K562 (cell line): ENCODE measurements at regions not wholly inside any gene's neighbourhood (a gene's known extent, or its start where the extent isn't known, plus 50 kb on each side); places are given as distances from the start of the nearest gene placed in this dataset.

Source experiments
- ATAC-seq: fragments of 200-7000 bp; cut with Tn5 transposase; 3 replicates; pipeline ENCODE4 v1.9.1; 2020; ENCODE audit warnings: moderate library complexity
- BruUV-seq: library from RNA; stranded (reverse); fragments of 400-500 nt; replicated peaks from 2 replicates; lab custom pipeline; 2021; lab: Mats Ljungman, UMichigan
- CTCF ChIA-PET: fragments of 300-600 bp; formaldehyde crosslinking; extraction: SDS; loops from one replicate; lab custom pipeline; 2021; ENCODE audit warnings: low intra/inter-chr PET ratio; lab: Yijun Ruan, JAX
- POLR2A ChIA-PET: fragments of 300-600, 350-650 bp; sonication (Branson Sonifier 250); formaldehyde crosslinking; extraction: SDS; loops from one replicate; lab custom pipeline; 2021; ENCODE audit warnings: antibody characterized with exemption, inconsistent platforms; lab: Yijun Ruan, JAX
- DNase-seq, 4 experiments: peaks; one replicate each; pipeline versions ENCODE4 v3.0.0 to v3.0.0-alpha.2; 2011 to 2018; ENCODE audit warnings: low spot score in 3 of 4, mixed read lengths in 3 of 4; ENCODE audit errors: extremely low read depth in 1 of 4
- FAIRE-seq: peaks from 2 replicates; lab custom pipeline; 2011; peaks lifted over from hg19 to GRCh38; lab: Jason Lieb, UNC
- H2AFZ ChIP-seq: 2 replicates; pipeline ENCODE4 v1.6.0; 2011; ENCODE audit warnings: low read depth, low read length, control low read depth, inconsistent platforms
- H3K27ac ChIP-seq: fragments of 200-600 bp; 3 replicates; pipeline ENCODE4 v1.8.0; 2011; ENCODE audit warnings: low read depth, mild to moderate bottlenecking, control low read depth, inconsistent platforms, low read length, moderate library complexity, mixed read lengths; ENCODE audit errors: extremely low read depth
- H3K27me3 ChIP-seq, 2 experiments: fragments of 300-600 bp in 1 of 2; 2 replicates in 1 of 2; 3 replicates in 1 of 2; pipeline versions ENCODE4 v1.6.0 to v1.8.0; 2011; ENCODE audit warnings: inconsistent platforms in 2 of 2, low read length in 2 of 2, mild to moderate bottlenecking in 1 of 2, mixed read lengths in 1 of 2, moderate library complexity in 1 of 2; ENCODE audit not compliant: control insufficient read depth in 2 of 2, insufficient read depth in 2 of 2
- H3K36me3 ChIP-seq: fragments of 300-600 bp; 3 replicates; pipeline ENCODE4 v1.8.0; 2011; ENCODE audit warnings: mild to moderate bottlenecking, low read length, inconsistent platforms; ENCODE audit not compliant: control insufficient read depth, insufficient read depth
- H3K4me1 ChIP-seq, 2 experiments: fragments of 200-600 bp in 1 of 2; replicated peaks in 1 of 2; 2 replicates in 1 of 2; 3 replicates in 1 of 2; pipeline versions ENCODE4 v1.5.1 to v1.8.0; 2011; ENCODE audit warnings: inconsistent platforms in 2 of 2, low read length in 2 of 2, mild to moderate bottlenecking in 1 of 2, mixed read lengths in 1 of 2, moderate library complexity in 1 of 2; ENCODE audit not compliant: control insufficient read depth in 2 of 2, insufficient read depth in 2 of 2
- H3K4me2 ChIP-seq: 2 replicates; pipeline ENCODE4 v1.6.1; 2011; ENCODE audit warnings: low read length, control low read depth, inconsistent platforms, mixed read lengths; ENCODE audit not compliant: insufficient read depth
- H3K4me3 ChIP-seq: fragments of 200-600 bp; sonication (generic), shearing (Covaris generic); 2 replicates; pipeline ENCODE4 v1.5.1; 2016; ENCODE audit warnings: control low read depth, inconsistent platforms
- H3K79me2 ChIP-seq: fragments of 200-600 bp; 3 replicates; pipeline ENCODE4 v1.8.0; 2011; ENCODE audit warnings: low read length, inconsistent platforms; ENCODE audit not compliant: control insufficient read depth, insufficient read depth
- H3K9ac ChIP-seq, 2 experiments: 2 replicates each; pipeline versions ENCODE4 v1.6.0 to v1.6.1; 2011; ENCODE audit warnings: low read depth in 2 of 2, low read length in 2 of 2, control low read depth in 1 of 2, inconsistent platforms in 1 of 2, mild to moderate bottlenecking in 1 of 2, mixed read lengths in 1 of 2; ENCODE audit not compliant: insufficient read depth in 1 of 2
- H3K9me1 ChIP-seq: one replicate; pipeline ENCODE4 v1.6.0; 2011; ENCODE audit warnings: inconsistent platforms, mild to moderate bottlenecking, low read length, moderate library complexity; ENCODE audit not compliant: control insufficient read depth, insufficient read depth
- H3K9me3 ChIP-seq: replicated peaks from 2 replicates; pipeline ENCODE4 v1.5.1; 2011; ENCODE audit warnings: low read depth, low read length, inconsistent platforms; ENCODE audit not compliant: control insufficient read depth, insufficient read depth
- H4K20me1 ChIP-seq: replicated peaks from 2 replicates; pipeline ENCODE4 v1.6.1; 2011; ENCODE audit warnings: low read length, inconsistent platforms, mixed read lengths; ENCODE audit not compliant: control insufficient read depth, insufficient read depth
- ETV1 ChIP-seq: fragments of 450-650 bp; conservative IDR thresholded peaks from 2 replicates; pipeline ENCODE4 v1.6.1; 2016; ENCODE audit warnings: missing genetic modification characterization, control low read depth, low read depth, missing compliant biosample characterization
- LCOR ChIP-seq: sonication (generic); formaldehyde crosslinking; IDR thresholded peaks from 2 replicates; pipeline ENCODE4 v1.8.0; 2022; ENCODE audit warnings: mild to moderate bottlenecking, missing genetic modification reagents
- NCOR1 ChIP-seq: fragments of 450-650 bp; IDR thresholded peaks from 2 replicates; pipeline ENCODE4 v1.6.1; 2016; ENCODE audit warnings: mild to moderate bottlenecking, moderate library complexity
- NR2F6 ChIP-seq: fragments of 450-650 bp; formaldehyde crosslinking; IDR thresholded peaks from 2 replicates; pipeline ENCODE4 v1.4.0; 2020; ENCODE audit warnings: mild to moderate bottlenecking
- PML ChIP-seq: IDR thresholded peaks from 2 replicates; pipeline ENCODE4 v1.6.1; 2012; ENCODE audit warnings: low read length, inconsistent platforms
- TEAD2 ChIP-seq: fragments of 450-650 bp; IDR thresholded peaks from 2 replicates; pipeline ENCODE4 v1.6.1; 2016; ENCODE audit warnings: missing genetic modification characterization, control low read depth, missing compliant biosample characterization
- ZC3H11A ChIP-seq: IDR thresholded peaks from 2 replicates; pipeline ENCODE4 v1.6.1; 2012; ENCODE audit warnings: low read depth, low read length, improper control_type of control experiment
- ZNF165 ChIP-seq: fragments of 250-450 bp; sonication (Bioruptor Pico); IDR thresholded peaks from 2 replicates; pipeline ENCODE4 v1.4.0; 2020; ENCODE audit warnings: borderline replicate concordance
- ZNF174 ChIP-seq: fragments of 250-450 bp; sonication (Bioruptor Pico); IDR thresholded peaks from 2 replicates; pipeline ENCODE4 v1.4.0; 2020; ENCODE audit warnings: mild to moderate bottlenecking
- ZNF507 ChIP-seq: conservative IDR thresholded peaks from 2 replicates; pipeline ENCODE4 v1.6.1; 2017; ENCODE audit warnings: missing genetic modification characterization, missing compliant biosample characterization
- WGBS: fragments of 100-300 bp; shearing (Covaris generic); methylation state at CpG from one replicate; pipeline ENCODE4 v1.1.6; 2016; ENCODE audit warnings: low coverage, mixed read lengths; ENCODE audit not compliant: insufficient coverage; ENCODE audit errors: missing lambda C conversion rate; 5-methylcytosine and 5-hydroxymethylcytosine counted together
- in situ Hi-C: fragments of 300-500 bp; cut with MboI; formaldehyde crosslinking; loops from 4 replicates; pipeline ENCODE4 v1.15.0; 2018; ENCODE audit warnings: inconsistent platforms, mixed read lengths
- intact Hi-C: fragments of 100-400 bp; cut with micrococcal nuclease; formaldehyde crosslinking; loops from 2 replicates; pipeline ENCODE4 v1.14.2; 2022
- TF ChIP-seq, protein P1 (sequence below): sonication (generic); formaldehyde crosslinking; IDR thresholded peaks from 2 replicates; pipeline ENCODE4 v1.4.0; 2020; ENCODE audit warnings: mild to moderate bottlenecking, missing genetic modification reagents
- TF ChIP-seq, protein P2 (sequence below): fragments of 250-450 bp; sonication (Bioruptor Pico); IDR thresholded peaks from 2 replicates; pipeline ENCODE4 v1.4.0; 2020; ENCODE audit warnings: borderline replicate concordance
- TF ChIP-seq, protein P3 (sequence below): fragments of 250-450 bp; sonication (Bioruptor Pico); IDR thresholded peaks from 2 replicates; pipeline ENCODE4 v1.8.0; 2021; ENCODE audit warnings: moderate library complexity, mild to moderate bottlenecking, inconsistent platforms

DNA sequence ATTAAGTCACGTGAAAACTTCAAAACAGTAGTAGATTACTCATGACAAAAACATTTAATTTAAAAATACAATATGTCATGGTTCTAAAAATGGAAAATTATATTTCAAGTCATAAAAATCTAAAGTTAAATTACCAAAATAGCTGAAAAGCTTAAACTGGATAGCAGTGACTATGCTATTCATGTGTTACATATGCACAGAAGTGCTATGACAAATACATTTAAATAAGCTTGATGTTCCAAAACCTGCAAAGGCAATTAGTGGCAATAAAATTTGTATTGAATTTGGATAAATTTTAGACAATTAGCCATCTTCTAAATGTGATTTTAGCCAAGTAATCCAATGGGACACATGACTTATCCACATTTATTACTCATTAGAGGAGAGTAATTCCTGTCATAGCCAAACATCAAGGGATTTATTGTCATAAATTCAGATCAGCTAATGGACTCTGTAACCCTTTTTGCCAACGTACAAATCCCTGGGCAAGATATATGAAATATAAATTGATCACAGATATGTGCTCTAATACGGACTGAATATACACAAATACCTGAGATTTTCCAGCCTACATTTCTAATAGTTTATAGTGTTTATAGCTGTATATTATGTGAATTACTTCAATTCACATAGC is 419.4 kb downstream of the ISL1 start:
- no peak overlapping the region for H2AFZ ChIP-seq
- H3K9me3 ChIP-seq, result 0 out of 2 replicates have a peak, but pooled peaks cover 1% of the 10 kb centered on the region
- DNase-seq (no peak), ATAC-seq (no peak), FAIRE-seq (no peak)
- in situ Hi-C loops, result no loop called here
- no peaks in the 10 kb centered on the region for H4K20me1 ChIP-seq
- no TSS peak for BruUV-seq
- no peak overlapping the region for H3K27ac ChIP-seq
- CTCF ChIA-PET, result no interaction called here
- H3K9me1 ChIP-seq, result no peaks in the 10 kb centered on the region
- no peak overlapping the region for H3K9ac ChIP-seq
- no peaks in the 10 kb centered on the region for H3K4me1 ChIP-seq
- H3K4me3 ChIP-seq, result no peak overlapping the region
- WGBS, result 0% methylated on average over 3 of the region's 3 CpGs
- POLR2A ChIA-PET, result no interaction called here
- no peak overlapping the region for H3K4me2 ChIP-seq
- H3K79me2 ChIP-seq, result no peaks in the 10 kb centered on the region
- no peaks in the 10 kb centered on the region for H3K36me3 ChIP-seq
- H3K27me3 ChIP-seq, result no peaks in the 10 kb centered on the region
- intact Hi-C loops, result no loop called here
- no peak for TF ChIP-seq ZNF507 (tag)
- TF ChIP-seq PML, result no peak
- TF ChIP-seq ZNF174, result no peak

DNA sequence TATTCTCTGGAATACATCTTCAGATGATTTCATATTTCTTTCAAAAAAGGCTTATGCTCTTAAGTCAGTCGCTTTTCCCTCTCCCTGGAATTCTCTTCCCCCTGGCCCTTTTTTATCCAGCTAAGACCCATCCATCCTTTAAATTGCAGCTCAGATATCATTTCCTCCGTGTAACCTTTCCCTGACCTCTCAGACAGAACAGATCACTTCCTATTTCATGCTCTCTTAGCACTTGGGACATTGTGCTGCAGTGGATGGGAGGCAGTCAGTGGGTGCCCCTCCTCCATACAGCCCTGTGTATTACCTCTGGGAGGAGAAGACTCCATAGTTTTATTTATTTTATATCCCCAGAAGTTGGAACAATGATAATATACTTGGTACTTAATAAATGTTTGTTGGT is 423.4 kb downstream of the ISL1 start:
- no peak overlapping the region for H3K9ac ChIP-seq
- ChIA-PET CTCF (no interaction called here), POLR2A (no interaction called here)
- no peaks in the 10 kb centered on the region for H3K36me3 ChIP-seq
- no peak overlapping the region for H3K4me3 ChIP-seq
- no peaks in the 10 kb centered on the region for H3K27me3 ChIP-seq
- no peaks in the 10 kb centered on the region for H3K9me3 ChIP-seq
- FAIRE-seq (no peak), ATAC-seq (no peak), DNase-seq (no peak)
- H3K79me2 ChIP-seq, result no peaks in the 10 kb centered on the region
- H3K9me1 ChIP-seq, result no peaks in the 10 kb centered on the region
- no peak overlapping the region for H3K4me2 ChIP-seq
- no peaks in the 10 kb centered on the region for H4K20me1 ChIP-seq
- in situ Hi-C loops, result no loop called here
- WGBS, result 0% methylated on average over 2 of the region's 2 CpGs
- H2AFZ ChIP-seq, result no peak overlapping the region
- H3K4me1 ChIP-seq, result no peaks in the 10 kb centered on the region
- intact Hi-C loops, result no loop called here
- no TSS peak for BruUV-seq
- no peak overlapping the region for H3K27ac ChIP-seq
- TF ChIP-seq ZC3H11A, result no peak
- no peak for TF ChIP-seq TEAD2 (tag)
- no peak for TF ChIP-seq NCOR1
- TF ChIP-seq NR2F6 (CRISPR knock-in tag), result no peak
- TF ChIP-seq LCOR (CRISPR knock-in tag), result no peak
- TF ChIP-seq, protein P1, sequence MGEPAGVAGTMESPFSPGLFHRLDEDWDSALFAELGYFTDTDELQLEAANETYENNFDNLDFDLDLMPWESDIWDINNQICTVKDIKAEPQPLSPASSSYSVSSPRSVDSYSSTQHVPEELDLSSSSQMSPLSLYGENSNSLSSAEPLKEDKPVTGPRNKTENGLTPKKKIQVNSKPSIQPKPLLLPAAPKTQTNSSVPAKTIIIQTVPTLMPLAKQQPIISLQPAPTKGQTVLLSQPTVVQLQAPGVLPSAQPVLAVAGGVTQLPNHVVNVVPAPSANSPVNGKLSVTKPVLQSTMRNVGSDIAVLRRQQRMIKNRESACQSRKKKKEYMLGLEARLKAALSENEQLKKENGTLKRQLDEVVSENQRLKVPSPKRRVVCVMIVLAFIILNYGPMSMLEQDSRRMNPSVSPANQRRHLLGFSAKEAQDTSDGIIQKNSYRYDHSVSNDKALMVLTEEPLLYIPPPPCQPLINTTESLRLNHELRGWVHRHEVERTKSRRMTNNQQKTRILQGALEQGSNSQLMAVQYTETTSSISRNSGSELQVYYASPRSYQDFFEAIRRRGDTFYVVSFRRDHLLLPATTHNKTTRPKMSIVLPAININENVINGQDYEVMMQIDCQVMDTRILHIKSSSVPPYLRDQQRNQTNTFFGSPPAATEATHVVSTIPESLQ (CRISPR knock-in tag), result no peak
- TF ChIP-seq, protein P2, sequence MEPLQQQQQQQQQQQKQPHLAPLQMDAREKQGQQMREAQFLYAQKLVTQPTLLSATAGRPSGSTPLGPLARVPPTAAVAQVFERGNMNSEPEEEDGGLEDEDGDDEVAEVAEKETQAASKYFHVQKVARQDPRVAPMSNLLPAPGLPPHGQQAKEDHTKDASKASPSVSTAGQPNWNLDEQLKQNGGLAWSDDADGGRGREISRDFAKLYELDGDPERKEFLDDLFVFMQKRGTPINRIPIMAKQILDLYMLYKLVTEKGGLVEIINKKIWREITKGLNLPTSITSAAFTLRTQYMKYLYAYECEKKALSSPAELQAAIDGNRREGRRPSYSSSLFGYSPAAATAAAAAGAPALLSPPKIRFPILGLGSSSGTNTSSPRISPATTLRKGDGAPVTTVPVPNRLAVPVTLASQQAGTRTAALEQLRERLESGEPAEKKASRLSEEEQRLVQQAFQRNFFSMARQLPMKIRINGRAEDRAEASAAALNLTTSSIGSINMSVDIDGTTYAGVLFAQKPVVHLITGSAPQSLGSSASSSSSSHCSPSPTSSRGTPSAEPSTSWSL, result no peak
- no peak for TF ChIP-seq ETV1 (tag)
- no peak for TF ChIP-seq ZNF165 (CRISPR knock-in tag)
- TF ChIP-seq, protein P3, sequence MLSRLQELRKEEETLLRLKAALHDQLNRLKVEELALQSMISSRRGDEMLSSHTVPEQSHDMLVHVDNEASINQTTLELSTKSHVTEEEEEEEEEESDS (CRISPR knock-in tag), result no peak
